Ishikawa (cell line): ENCODE measurements at regions not wholly inside any gene's neighbourhood (a gene's known extent, or its start where the extent isn't known, plus 50 kb on each side); places are given as distances from the start of the nearest gene placed in this dataset.

Experiments
- CEBPB ChIP-seq: IDR thresholded peaks from 2 replicates; pipeline ENCODE4 v1.6.1; 2012
- CREB1 ChIP-seq: IDR thresholded peaks from 2 replicates; pipeline ENCODE4 v1.6.1; 2012; ENCODE audit warnings: low read depth
- EGR1 ChIP-seq: IDR thresholded peaks from 2 replicates; pipeline ENCODE4 v1.6.1; 2012
- EP300 ChIP-seq: IDR thresholded peaks from 2 replicates; pipeline ENCODE4 v1.6.1; 2012; ENCODE audit warnings: borderline replicate concordance
- FOXM1 ChIP-seq: IDR thresholded peaks from 2 replicates; pipeline ENCODE4 v1.6.1; 2012; ENCODE audit warnings: low read depth, borderline replicate concordance
- NFIC ChIP-seq: IDR thresholded peaks from 2 replicates; pipeline ENCODE4 v1.6.1; 2012
- RAD21 ChIP-seq: IDR thresholded peaks from 2 replicates; pipeline ENCODE4 v1.6.1; 2012; ENCODE audit warnings: low read depth
- TAF1 ChIP-seq: IDR thresholded peaks from 2 replicates; pipeline ENCODE4 v1.6.1; 2012; ENCODE audit warnings: low read depth, mild to moderate bottlenecking
- TCF12 ChIP-seq: IDR thresholded peaks from 2 replicates; pipeline ENCODE4 v1.6.1; 2012; ENCODE audit warnings: low read depth
- TEAD4 ChIP-seq: IDR thresholded peaks from 2 replicates; pipeline ENCODE4 v1.6.1; 2012
- YY1 ChIP-seq: IDR thresholded peaks from 2 replicates; pipeline ENCODE4 v1.6.1; 2012; ENCODE audit warnings: low read depth
- ZBTB7A ChIP-seq: IDR thresholded peaks from 2 replicates; pipeline ENCODE4 v1.6.1; 2012; ENCODE audit warnings: low read depth
- TF ChIP-seq, protein P1 (sequence below): IDR thresholded peaks from 2 replicates; pipeline ENCODE4 v1.6.1; 2012
- TF ChIP-seq, protein P2 (sequence below): IDR thresholded peaks from 2 replicates; pipeline ENCODE4 v1.6.1; 2012; ENCODE audit warnings: low read depth, mild to moderate bottlenecking
- TF ChIP-seq, protein P3 (sequence below): IDR thresholded peaks from 2 replicates; pipeline ENCODE4 v1.6.1; 2012

DNA sequence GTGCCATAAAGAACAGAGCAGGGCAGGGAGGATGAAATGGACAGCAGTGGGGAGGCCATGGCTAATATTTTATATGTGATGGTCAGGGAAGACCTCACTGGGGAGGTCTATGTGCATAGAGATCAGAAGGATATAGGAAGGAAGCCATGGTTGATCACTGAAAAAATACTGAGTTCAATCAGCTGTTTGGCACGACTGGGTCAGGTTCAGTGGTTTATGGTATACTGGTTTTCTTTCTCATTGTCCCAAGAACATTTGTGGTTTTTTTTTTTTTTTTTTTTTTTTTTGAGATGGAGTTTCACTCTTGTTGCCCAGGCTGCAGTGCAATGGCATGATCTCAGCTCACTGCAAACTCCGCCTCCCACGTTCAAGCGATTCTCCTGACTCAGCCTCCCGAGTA is 78.3 kb upstream of the TIAM2 start:
- TF ChIP-seq EP300: no peak
- TF ChIP-seq NFIC: no peak
- no peak for TF ChIP-seq CEBPB
- TF ChIP-seq, protein P1, sequence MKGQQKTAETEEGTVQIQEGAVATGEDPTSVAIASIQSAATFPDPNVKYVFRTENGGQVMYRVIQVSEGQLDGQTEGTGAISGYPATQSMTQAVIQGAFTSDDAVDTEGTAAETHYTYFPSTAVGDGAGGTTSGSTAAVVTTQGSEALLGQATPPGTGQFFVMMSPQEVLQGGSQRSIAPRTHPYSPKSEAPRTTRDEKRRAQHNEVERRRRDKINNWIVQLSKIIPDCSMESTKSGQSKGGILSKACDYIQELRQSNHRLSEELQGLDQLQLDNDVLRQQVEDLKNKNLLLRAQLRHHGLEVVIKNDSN: no peak
- no peak for TF ChIP-seq ZBTB7A
- no peak for TF ChIP-seq RAD21
- TF ChIP-seq, protein P2, sequence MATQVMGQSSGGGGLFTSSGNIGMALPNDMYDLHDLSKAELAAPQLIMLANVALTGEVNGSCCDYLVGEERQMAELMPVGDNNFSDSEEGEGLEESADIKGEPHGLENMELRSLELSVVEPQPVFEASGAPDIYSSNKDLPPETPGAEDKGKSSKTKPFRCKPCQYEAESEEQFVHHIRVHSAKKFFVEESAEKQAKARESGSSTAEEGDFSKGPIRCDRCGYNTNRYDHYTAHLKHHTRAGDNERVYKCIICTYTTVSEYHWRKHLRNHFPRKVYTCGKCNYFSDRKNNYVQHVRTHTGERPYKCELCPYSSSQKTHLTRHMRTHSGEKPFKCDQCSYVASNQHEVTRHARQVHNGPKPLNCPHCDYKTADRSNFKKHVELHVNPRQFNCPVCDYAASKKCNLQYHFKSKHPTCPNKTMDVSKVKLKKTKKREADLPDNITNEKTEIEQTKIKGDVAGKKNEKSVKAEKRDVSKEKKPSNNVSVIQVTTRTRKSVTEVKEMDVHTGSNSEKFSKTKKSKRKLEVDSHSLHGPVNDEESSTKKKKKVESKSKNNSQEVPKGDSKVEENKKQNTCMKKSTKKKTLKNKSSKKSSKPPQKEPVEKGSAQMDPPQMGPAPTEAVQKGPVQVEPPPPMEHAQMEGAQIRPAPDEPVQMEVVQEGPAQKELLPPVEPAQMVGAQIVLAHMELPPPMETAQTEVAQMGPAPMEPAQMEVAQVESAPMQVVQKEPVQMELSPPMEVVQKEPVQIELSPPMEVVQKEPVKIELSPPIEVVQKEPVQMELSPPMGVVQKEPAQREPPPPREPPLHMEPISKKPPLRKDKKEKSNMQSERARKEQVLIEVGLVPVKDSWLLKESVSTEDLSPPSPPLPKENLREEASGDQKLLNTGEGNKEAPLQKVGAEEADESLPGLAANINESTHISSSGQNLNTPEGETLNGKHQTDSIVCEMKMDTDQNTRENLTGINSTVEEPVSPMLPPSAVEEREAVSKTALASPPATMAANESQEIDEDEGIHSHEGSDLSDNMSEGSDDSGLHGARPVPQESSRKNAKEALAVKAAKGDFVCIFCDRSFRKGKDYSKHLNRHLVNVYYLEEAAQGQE: no peak
- no peak for TF ChIP-seq YY1
- no peak for TF ChIP-seq TAF1
- no peak for TF ChIP-seq TEAD4
- no peak for TF ChIP-seq EGR1
- no peak for TF ChIP-seq CREB1
- TF ChIP-seq TCF12: no peak
- no peak for TF ChIP-seq FOXM1
- TF ChIP-seq, protein P3, sequence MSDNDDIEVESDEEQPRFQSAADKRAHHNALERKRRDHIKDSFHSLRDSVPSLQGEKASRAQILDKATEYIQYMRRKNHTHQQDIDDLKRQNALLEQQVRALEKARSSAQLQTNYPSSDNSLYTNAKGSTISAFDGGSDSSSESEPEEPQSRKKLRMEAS: no peak

DNA sequence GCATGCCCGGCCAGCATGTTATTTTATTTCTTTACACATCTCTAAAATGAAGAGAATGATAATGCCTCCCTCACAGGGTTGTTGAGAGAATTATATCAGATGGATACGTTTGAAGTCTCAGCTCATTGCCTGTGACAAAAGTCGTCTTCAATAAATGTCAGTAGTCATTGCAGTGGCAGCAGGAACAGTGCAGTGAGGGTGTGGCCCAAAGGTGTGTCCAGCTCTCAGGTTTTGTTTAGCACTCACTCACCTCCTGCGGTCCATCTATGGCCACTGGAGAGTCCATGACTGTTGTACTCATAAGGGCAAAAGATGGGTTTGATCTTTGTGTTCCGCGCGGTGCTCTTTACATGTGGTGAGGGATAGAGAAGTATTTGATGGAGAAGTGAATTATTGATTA is 77.2 kb upstream of the TIAM2 start:
- no peak for TF ChIP-seq EP300
- TF ChIP-seq ZBTB7A: no peak
- TF ChIP-seq YY1: no peak
- TF ChIP-seq FOXM1: no peak
- no peak for TF ChIP-seq NFIC
- TF ChIP-seq, protein P1: no peak
- TF ChIP-seq CEBPB: no peak
- TF ChIP-seq TAF1: no peak
- TF ChIP-seq CREB1: no peak
- no peak for TF ChIP-seq RAD21

DNA sequence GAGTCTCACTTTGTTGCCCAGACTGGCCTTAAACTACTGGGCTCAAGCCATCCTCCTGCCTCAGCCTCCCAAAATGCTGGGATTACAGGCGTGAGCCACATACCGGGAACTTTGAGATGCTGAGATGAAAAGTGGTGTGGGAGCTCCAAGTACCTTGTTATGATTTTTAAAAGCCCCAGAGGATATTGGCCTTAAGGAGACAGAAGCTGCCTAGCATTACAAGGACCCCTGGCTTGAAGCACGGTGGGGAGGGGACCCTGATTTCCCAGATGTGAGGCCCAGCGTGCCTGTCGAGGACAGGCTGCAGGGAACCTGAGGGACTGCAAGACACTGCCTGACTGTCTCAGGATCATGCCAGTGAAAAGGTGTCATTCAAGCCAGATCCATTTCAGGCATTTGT is 75.3 kb upstream of the TIAM2 start:
- no peak for TF ChIP-seq CREB1
- TF ChIP-seq ZBTB7A: no peak
- TF ChIP-seq FOXM1: no peak

DNA sequence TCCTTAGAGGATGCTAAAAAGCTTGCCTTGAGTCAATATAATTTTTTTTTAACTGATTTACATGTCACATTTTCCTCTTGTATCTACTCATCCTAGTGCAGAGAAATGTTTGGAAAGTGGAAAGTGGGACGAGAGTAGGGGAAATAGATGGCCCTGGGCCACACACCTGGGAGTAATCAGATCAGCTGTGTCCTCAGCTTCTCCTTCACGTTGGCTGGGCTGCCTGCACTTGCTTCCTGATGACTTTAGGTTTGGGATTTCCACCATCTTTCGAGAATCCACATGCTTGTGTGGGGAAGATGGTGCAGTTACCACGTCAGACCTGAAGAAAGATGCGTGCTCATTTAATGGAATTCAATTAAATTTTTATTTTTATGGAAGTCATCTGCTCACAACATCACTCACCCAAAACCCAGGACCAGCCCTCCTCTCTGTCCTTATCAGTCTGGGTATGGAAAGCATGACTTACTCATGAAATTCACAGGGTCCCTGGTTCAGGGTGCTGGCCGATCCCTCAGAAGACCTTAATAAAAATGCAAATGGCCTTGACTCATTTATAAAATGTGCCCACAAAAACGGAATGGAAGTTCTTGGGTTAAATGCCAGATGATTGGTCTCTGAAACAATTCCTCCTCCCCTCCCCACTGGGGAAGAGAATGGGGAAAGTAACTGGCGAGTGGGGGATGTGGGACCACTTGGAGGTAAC is 74.5 kb upstream of the TIAM2 start:
- TF ChIP-seq ZBTB7A: no peak
- no peak for TF ChIP-seq YY1
- no peak for TF ChIP-seq CREB1
- no peak for TF ChIP-seq TEAD4
- TF ChIP-seq EGR1: no peak

DNA sequence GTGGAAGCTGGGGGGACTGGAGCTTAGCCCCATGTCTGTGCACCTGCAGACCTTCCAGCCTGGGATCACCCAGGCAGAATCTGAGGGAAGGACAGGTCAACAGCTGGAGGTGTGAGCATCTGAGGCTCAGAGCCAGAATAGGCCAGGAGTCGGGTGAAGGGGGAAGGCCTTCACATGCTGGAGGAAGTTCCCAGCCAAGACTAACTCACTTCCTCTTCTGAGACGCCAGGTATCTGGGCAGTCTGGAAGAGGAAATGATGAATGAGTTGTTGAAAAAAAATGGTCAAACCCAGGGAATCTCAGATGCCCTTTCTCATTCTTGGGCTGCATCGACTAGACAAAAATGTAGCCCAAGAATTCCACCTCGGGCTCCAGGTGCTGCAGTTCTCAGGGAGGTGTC is 73.6 kb upstream of the TIAM2 start:
- no peak for TF ChIP-seq CREB1

DNA sequence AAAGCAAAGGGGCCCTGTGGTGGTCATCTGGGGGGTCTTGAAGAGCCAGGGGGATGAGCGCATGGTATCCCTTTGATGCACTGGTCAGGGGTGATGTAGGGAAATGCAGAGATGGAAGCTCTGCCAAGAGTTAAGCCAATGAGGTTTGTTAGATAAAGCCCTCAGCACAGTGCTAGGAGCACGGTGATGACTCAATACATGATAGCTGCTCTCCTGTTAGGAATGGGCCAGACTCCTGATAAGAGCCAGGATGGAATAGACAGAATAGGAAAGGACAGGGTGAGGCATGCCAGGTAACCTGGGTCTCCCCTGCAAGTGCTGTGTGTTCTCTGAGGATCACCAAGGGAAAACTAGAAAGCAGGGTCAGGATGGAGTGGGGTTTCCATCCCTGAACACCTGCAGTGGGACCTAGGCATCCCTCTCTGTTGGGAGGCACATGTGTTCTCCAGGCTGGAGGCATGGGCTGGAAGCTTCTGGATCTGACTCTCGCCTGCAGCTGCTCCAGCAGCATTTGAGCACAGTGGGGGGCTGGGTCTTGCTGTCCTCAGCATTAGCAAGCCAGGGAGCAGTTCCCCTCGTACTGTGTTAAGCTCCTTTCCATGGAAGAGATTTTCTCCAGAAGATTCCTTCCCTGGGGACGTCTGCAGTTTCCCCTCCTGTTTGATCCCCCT is 71.8 kb upstream of the TIAM2 start:
- TF ChIP-seq TAF1 (no peak), CEBPB (no peak), EP300 (no peak), CREB1 (no peak), FOXM1 (no peak)
- TF ChIP-seq, protein P3: no peak

DNA sequence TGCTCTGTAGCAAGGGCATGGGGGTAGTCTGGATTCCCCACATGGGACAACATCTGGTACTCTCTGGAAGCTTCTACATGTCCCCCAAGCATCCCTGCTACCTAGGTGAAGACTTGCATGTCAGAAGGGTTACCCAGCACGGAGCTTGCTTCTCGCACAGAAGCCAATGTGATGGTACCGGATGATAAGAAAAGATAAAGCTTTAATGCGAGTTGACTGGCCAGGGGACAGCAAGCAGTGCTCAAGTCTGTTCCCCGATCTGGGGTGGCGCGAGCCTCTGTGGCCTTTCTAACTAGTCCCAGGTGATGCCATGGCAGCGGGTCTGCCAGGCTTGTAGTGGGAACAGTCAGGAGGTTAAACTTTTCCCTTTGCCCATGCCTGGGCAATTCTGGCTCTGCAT is 70.0 kb upstream of the TIAM2 start:
- TF ChIP-seq CEBPB: no peak
- TF ChIP-seq, protein P2: no peak
- TF ChIP-seq, protein P1: no peak
- no peak for TF ChIP-seq RAD21
- no peak for TF ChIP-seq TEAD4
- TF ChIP-seq, protein P3: no peak
- TF ChIP-seq YY1: no peak
- TF ChIP-seq EP300: no peak
- no peak for TF ChIP-seq TCF12
- no peak for TF ChIP-seq ZBTB7A
- TF ChIP-seq CREB1: no peak
- no peak for TF ChIP-seq EGR1
- no peak for TF ChIP-seq FOXM1
- no peak for TF ChIP-seq NFIC
- no peak for TF ChIP-seq TAF1
